HG03432 (cell line): ENCODE measurements at regions not wholly inside any gene's neighbourhood (a gene's known extent, or its start where the extent isn't known, plus 50 kb on each side); places are given as distances from the start of the nearest gene placed in this dataset.

Experiments
- ATAC-seq: cut with Tn5 transposase; IDR thresholded peaks from one replicate; pipeline ENCODE4 v1.9.1; 2021; ENCODE audit warnings: mild to moderate bottlenecking, moderate library complexity; ENCODE audit not compliant: unreplicated experiment

DNA sequence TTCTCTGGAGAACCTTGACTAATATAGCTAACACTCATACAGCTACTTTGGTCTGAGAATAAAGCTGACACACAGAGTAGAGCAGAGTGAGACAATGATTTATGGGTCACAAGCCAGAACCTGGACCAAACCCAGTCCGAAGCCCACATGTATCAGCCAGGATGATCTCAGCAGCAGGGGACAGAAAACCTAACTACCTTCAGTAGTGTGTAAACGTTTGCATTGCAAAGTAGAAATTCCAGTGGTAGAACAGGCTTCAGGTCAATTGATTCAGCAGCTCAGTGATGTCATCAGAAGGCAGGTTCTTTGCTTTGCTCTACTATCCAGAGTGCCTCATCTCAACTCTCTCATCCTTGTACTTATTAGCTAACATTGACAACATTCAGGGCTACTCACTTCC lies 62.5 kb upstream of the PALS2 start:
- ATAC-seq: no peak

DNA sequence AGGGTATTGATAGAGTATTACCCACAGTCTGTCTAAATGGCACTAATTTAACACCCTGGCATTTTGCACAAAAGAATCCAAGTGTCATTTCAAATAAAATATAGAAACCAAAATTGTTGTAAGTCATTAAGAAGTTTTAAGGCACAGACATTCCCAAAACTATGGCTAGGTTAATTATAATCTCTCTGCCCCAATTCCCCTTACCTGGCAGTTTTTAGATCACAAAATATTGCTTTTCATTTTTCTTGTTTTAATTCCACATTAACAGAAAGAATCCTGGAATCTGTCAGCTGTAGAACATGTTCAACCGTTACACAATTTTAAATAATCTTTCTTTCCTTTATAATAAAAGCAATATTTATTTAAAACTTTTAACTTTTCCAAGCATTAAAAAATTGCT lies 56.1 kb upstream of the PALS2 start:
- no peak for ATAC-seq

DNA sequence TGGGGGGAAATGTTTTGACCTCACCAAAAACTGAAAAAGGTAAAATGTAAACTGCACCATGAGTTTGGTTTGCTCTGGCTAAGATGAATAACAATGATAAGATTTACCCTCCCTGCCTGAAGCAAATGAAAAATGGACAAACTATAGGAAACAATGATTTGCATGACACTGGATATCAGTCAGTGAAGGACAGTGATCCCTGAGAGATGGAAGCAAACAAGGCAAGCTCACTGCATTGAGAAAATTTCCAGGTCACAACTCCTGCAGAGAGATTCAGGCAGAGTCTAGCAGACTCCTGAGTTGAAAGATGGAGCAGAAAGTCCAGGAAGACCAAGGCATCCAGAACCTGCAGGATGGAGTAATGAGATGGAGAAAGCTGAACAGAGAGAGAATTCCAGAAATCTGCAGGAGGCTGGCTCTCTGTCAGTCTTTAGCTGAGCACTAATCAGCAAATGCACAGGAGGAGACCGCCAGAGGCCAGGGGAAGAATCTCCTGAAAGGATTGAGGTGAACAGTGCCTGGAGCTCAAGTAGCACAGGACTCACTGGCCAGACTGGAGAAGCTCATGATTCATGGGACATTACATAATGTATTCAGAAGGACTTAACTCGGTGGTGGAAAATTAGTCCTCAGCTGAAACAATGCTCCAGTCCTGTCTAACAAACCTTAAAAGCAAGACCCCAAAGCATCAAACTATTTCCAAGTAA lies 51.2 kb upstream of the PALS2 start:
- ATAC-seq: no peak
